GM23248 (cell line): ENCODE measurements at regions not wholly inside any gene's neighbourhood (a gene's known extent, or its start where the extent isn't known, plus 50 kb on each side); places are given as distances from the start of the nearest gene placed in this dataset.

Experiments used
- DNase-seq: peaks from one replicate; pipeline ENCODE4 v3.0.0-alpha.2; 2015
- H2AFZ ChIP-seq: fragments of 200-600 bp; sonication (generic); 2 replicates; pipeline ENCODE4 v1.6.1; 2016; ENCODE audit warnings: antibody characterized with exemption
- H3F3A ChIP-seq: fragments of 200-600 bp; sonication (generic); 2 replicates; pipeline ENCODE4 v1.6.1; 2016; ENCODE audit warnings: mild to moderate bottlenecking, antibody characterized with exemption, mixed run types; ENCODE audit not compliant: insufficient read depth
- H3K27ac ChIP-seq: fragments of 200-600 bp; sonication (generic); 2 replicates; pipeline ENCODE4 v1.5.1; 2016; ENCODE audit warnings: mild to moderate bottlenecking
- H3K27me3 ChIP-seq: fragments of 200-600 bp; sonication (generic); replicated peaks from 2 replicates; pipeline ENCODE4 v1.6.1; 2016; ENCODE audit warnings: mild to moderate bottlenecking; ENCODE audit not compliant: insufficient read depth
- H3K36me3 ChIP-seq: fragments of 200-600 bp; sonication (generic); 2 replicates; pipeline ENCODE4 v1.6.1; 2016; ENCODE audit warnings: low read depth, mild to moderate bottlenecking
- H3K4me1 ChIP-seq: fragments of 200-600 bp; sonication (generic); 2 replicates; pipeline ENCODE4 v1.6.1; 2016; ENCODE audit warnings: mild to moderate bottlenecking; ENCODE audit not compliant: insufficient read depth
- H3K4me2 ChIP-seq: fragments of 200-600 bp; sonication (generic); one replicate; pipeline ENCODE4 v1.6.1; 2016; ENCODE audit warnings: mild to moderate bottlenecking; ENCODE audit not compliant: unreplicated experiment
- H3K4me3 ChIP-seq: fragments of 200-600 bp; sonication (generic); 2 replicates; pipeline ENCODE4 v1.5.1; 2016; ENCODE audit warnings: mild to moderate bottlenecking
- H3K79me2 ChIP-seq: fragments of 200-600 bp; sonication (generic); 2 replicates; pipeline ENCODE4 v1.6.1; 2016; ENCODE audit warnings: mild to moderate bottlenecking; ENCODE audit not compliant: insufficient read depth
- H3K9ac ChIP-seq: fragments of 200-600 bp; sonication (generic); 2 replicates; pipeline ENCODE4 v1.6.1; 2016; ENCODE audit warnings: mild to moderate bottlenecking
- H3K9me2 ChIP-seq: fragments of 200-600 bp; sonication (generic); 2 replicates; pipeline ENCODE4 v1.6.1; 2016; ENCODE audit warnings: mixed run types, mild to moderate bottlenecking, moderate library complexity; ENCODE audit not compliant: insufficient read depth
- H3K9me3 ChIP-seq: fragments of 200-600 bp; sonication (generic); one replicate; pipeline ENCODE4 v1.6.1; 2017; ENCODE audit warnings: low read depth
- H4K20me1 ChIP-seq: fragments of 200-600 bp; sonication (generic); 2 replicates; pipeline ENCODE4 v1.6.0; 2016; ENCODE audit not compliant: insufficient read depth
- EZH2 ChIP-seq: fragments of 200-600 bp; sonication (generic); IDR thresholded peaks from 2 replicates; pipeline ENCODE4 v1.6.1; 2018; ENCODE audit warnings: antibody characterized with exemption, mild to moderate bottlenecking; ENCODE audit not compliant: insufficient read depth, poor library complexity, severe bottlenecking
- EZH2phosphoT487 ChIP-seq: fragments of 200-600 bp; sonication (generic); IDR thresholded peaks from 2 replicates; pipeline ENCODE4 v1.6.1; 2018; ENCODE audit warnings: antibody characterized with exemption, moderate library complexity, mild to moderate bottlenecking, low read depth; ENCODE audit not compliant: insufficient read depth
- WGBS, 2 experiments: methylation state at CpG; one replicate each; pipeline ENCODE4 v1.1.6; 2015 to 2017; ENCODE audit warnings: low lambda C conversion rate in 2 of 2, low coverage in 1 of 2; ENCODE audit errors: missing lambda C conversion rate in 2 of 2; 5-methylcytosine and 5-hydroxymethylcytosine counted together
- in situ Hi-C: fragments of 300-500 bp; cut with MboI; formaldehyde crosslinking; loops from 2 replicates; pipeline ENCODE4 v1.15.0; 2020

GRCh38 chrX:137227151-137227550 is 193.4 kb upstream of the GPR101 start:
- in situ Hi-C loops = no loop called here
- Histone ChIP-seq H3K9ac (no peak overlapping the region), H3K36me3 (no peaks in the 10 kb centered on the region), H3K4me1 (no peaks in the 10 kb centered on the region), H2AFZ (no peak overlapping the region), H3K9me3 (no peaks in the 10 kb centered on the region), H3K4me3 (no peak overlapping the region), H3K27me3 (no peaks in the 10 kb centered on the region), H4K20me1 (no peaks in the 10 kb centered on the region), H3K4me2 (no peak overlapping the region), H3K27ac (no peak overlapping the region), H3K9me2 (no peaks in the 10 kb centered on the region), H3F3A (no peaks in the 10 kb centered on the region), H3K79me2 (no peaks in the 10 kb centered on the region)
- 0% methylated on average over 2 of the region's 2 CpGs for WGBS, 2 experiments
- TF ChIP-seq EZH2 = no peak
- no peak for TF ChIP-seq EZH2phosphoT487
- DNase-seq = no peak

GRCh38 chrX:137215467-137215866 is 181.7 kb upstream of the GPR101 start:
- H3F3A ChIP-seq = no peaks in the 10 kb centered on the region

GRCh38 chrX:137212078-137212632 is 178.4 kb upstream of the GPR101 start:
- no peaks in the 10 kb centered on the region for H3K27me3 ChIP-seq
- H3K36me3 ChIP-seq = no peaks in the 10 kb centered on the region
- H4K20me1 ChIP-seq = no peaks in the 10 kb centered on the region
- no peak overlapping the region for H3K4me2 ChIP-seq
- no peaks in the 10 kb centered on the region for H3K79me2 ChIP-seq
- no peak for DNase-seq
- no peaks in the 10 kb centered on the region for H3K9me2 ChIP-seq
- in situ Hi-C loops = no loop called here
- no peaks in the 10 kb centered on the region for H3K9me3 ChIP-seq
- H3F3A ChIP-seq = no peaks in the 10 kb centered on the region
- no peak overlapping the region for H3K4me3 ChIP-seq
- no peaks in the 10 kb centered on the region for H3K4me1 ChIP-seq
- no peak overlapping the region for H2AFZ ChIP-seq
- WGBS, 2 experiments = 11 to 21% methylated on average over 4 of the region's 4 CpGs
- H3K27ac ChIP-seq = no peak overlapping the region
- TF ChIP-seq EZH2phosphoT487 (no peak), EZH2 (no peak)
- no peak overlapping the region for H3K9ac ChIP-seq

More at GRCh38 chrX:137215467-137215866, 181.7 kb upstream of the GPR101 start:
- Histone ChIP-seq H3K9me2 (no peaks in the 10 kb centered on the region), H3K27me3 (no peaks in the 10 kb centered on the region), H2AFZ (no peak overlapping the region), H3K4me2 (no peak overlapping the region), H3K4me3 (no peak overlapping the region), H3K79me2 (no peaks in the 10 kb centered on the region), H3K9ac (no peak overlapping the region), H3K27ac (no peak overlapping the region), H3K4me1 (no peaks in the 10 kb centered on the region), H3K36me3 (no peaks in the 10 kb centered on the region), H4K20me1 (no peaks in the 10 kb centered on the region), H3K9me3 (no peaks in the 10 kb centered on the region)
- TF ChIP-seq EZH2phosphoT487 = no peak
- TF ChIP-seq EZH2 = no peak
- no peak for DNase-seq
- in situ Hi-C loops = no loop called here
- WGBS, 2 experiments = 17 to 36% methylated on average over 1 of the region's 1 CpG

- no peak overlapping the region for H3K27ac ChIP-seq
- H3K36me3 ChIP-seq = no peaks in the 10 kb centered on the region
- no peaks in the 10 kb centered on the region for H4K20me1 ChIP-seq
- no peak overlapping the region for H3K9ac ChIP-seq
- H2AFZ ChIP-seq = no peak overlapping the region
- in situ Hi-C loops = loop anchor here (25.0 kb wide), 1 partner anchor 236 kb away; no protein-coding TSS in a partner anchor
- no peak overlapping the region for H3K4me3 ChIP-seq
- no peaks in the 10 kb centered on the region for H3K9me2 ChIP-seq
- H3K79me2 ChIP-seq = no peaks in the 10 kb centered on the region
- no peak for TF ChIP-seq EZH2phosphoT487
- TF ChIP-seq EZH2 = no peak
- H3F3A ChIP-seq = no peaks in the 10 kb centered on the region
- DNase-seq = no peak
- H3K27me3 ChIP-seq = no peaks in the 10 kb centered on the region
- H3K9me3 ChIP-seq = no peaks in the 10 kb centered on the region
- WGBS, 2 experiments = 22 to 37% methylated on average over 4 of the region's 4 CpGs
- no peak overlapping the region for H3K4me2 ChIP-seq
- H3K4me1 ChIP-seq = no peaks in the 10 kb centered on the region
Observed at GRCh38 chrX:137198040-137198439, 164.2 kb upstream of the GPR101 start.

- Histone ChIP-seq H3K4me3 (no peak overlapping the region), H3K79me2 (no peaks in the 10 kb centered on the region), H2AFZ (no peak overlapping the region), H3K9me2 (no peaks in the 10 kb centered on the region), H3K4me2 (no peak overlapping the region), H3K9ac (no peak overlapping the region), H3K9me3 (no peaks in the 10 kb centered on the region), H4K20me1 (no peaks in the 10 kb centered on the region), H3K4me1 (no peaks in the 10 kb centered on the region), H3K27ac (no peak overlapping the region), H3K27me3 (no peaks in the 10 kb centered on the region), H3F3A (no peaks in the 10 kb centered on the region), H3K36me3 (no peaks in the 10 kb centered on the region)
- peak; percentile 51 for DNase-seq
- TF ChIP-seq EZH2 (no peak), EZH2phosphoT487 (no peak)
- WGBS, 2 experiments = 0 to 10% methylated on average over 2 of the region's 2 CpGs
- in situ Hi-C loops = loop anchor here (25.0 kb wide), 1 partner anchor 234 kb away; no protein-coding TSS in a partner anchor
Observed at GRCh38 chrX:137195991-137196390, 162.2 kb upstream of the GPR101 start.
